ENCODE measurements at regions not wholly inside any gene's neighbourhood (a gene's known extent, or its start where the extent isn't known, plus 50 kb on each side); places are given as distances from the start of the nearest gene placed in this dataset.
"Not testable (repeated sequence)": the region's sequence is repeated elsewhere in the genome, so short reads cannot be mapped to it uniquely, and the experiment has no call there.

DNA sequence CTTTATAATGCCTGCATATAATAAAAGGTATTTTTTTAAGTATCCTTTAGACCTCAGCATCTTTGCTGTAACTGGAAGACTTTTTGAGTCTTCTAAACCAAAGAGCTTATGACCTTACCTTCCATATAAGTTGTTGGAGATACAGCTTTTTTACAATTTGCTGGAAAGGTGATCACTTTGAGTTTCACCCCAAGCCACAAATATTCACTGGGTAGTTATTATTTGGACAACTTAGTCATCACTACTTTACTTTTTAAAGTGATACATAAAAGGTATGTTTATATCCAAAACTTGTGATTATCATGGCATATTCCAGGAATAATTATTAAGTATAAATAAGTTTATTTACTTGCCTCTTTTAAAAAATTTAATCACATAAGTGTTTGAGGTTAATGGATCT lies 246.7 kb upstream of the NRIP1 start:
- DNase-seq (ENCODE audit: low read depth in 2 of 2): no peak

DNA sequence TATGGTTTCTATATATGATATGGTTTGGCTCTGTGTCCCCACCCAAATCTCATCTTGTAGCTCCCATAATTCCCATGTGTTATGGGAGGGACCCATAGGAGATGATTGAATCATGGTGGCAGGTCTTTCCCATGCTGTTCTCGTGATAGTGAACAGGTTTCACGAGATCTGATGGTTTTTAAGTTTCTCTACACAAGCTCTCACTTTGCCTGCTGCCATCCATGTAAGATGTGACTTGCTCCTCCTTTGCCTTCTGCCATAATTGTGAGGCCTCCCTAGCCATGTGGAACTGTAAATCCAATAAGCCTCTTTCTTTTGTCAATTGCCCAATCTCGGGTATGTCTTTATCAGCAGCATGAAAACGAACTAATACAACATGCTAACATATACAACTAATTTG lies 252.2 kb upstream of the NRIP1 start:
- not testable (repeated sequence) for DNase-seq (ENCODE audit: low read depth in 2 of 2)

GRCh38 chr21:15319727-15320126 lies 254.9 kb upstream of the NRIP1 start:
- DNase-seq (ENCODE audit: low read depth in 2 of 2): no peak

DNA sequence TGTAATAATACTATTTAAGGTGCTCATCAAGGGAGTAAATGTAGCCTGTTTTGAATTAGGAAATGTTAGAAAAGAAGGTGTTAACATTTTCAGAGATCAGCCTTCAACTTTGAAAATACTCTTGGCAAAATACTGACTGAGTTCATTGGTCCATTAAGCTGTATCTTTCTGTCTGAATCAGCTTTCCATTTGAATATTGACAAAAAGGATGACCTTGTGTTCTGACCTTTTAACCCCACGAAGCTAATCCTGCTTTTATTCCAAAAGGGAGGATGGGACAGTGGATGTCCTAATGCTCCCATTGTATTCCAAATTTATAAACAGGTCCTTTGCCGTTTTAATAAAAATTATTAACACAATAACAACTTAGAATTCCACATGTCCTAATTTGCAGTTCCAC lies 259.7 kb upstream of the NRIP1 start:
- no peak for DNase-seq (ENCODE audit: low read depth in 2 of 2)

- no peak for DNase-seq (ENCODE audit: low read depth in 2 of 2)
Measured at GRCh38 chr21:15326032-15326867, 261.4 kb upstream of the NRIP1 start.

DNA sequence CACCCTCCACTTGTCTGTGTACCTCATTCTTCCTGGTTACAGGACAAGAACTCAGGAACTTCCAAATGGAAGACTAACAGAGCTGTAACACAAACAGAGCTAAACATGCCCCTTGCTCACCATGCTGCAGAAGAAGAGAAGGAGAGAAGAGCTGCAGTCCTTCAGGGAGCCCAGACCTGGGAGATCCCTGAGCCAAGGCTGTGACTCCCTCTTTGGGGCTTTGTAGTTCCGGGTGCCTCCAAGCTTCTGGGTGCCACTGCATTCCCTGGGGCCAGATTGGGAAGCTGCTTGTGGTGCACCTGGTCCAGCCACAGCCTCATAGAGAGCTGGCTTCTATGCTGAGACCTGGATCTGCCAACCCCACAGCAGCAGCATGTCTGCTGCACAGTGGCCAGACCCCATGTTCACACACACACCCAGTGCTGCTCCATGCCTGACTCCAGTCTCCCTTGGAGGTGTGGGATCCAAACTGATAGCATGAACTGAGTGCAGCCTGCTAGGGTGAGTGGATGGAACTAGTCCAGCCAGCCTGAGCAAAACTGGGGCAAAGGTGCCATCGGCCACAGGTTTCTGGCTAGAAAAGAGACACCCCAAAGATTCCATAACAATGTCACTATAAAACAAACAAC lies 263.0 kb upstream of the NRIP1 start:
- no peak for DNase-seq (ENCODE audit: low read depth in 2 of 2)

DNA sequence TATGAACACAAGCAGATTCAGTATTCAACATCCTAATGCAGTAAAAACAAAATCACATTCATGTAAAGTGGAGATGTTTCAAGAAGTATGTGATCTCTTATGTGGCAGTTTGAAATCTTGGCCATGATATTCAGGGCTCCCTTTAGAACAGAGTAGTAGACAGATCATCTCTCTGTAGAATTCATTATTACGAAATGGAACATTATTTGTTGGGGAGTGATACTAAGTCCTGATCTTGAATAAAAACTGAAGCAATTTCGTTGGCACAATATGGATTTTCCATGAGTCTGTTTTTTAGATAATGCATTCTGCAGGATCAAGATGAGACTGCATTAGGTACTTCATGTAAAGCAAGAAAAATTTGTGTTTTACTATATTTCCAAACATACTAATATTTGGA lies 264.4 kb upstream of the NRIP1 start:
- DNase-seq (ENCODE audit: low read depth in 2 of 2): no peak

DNA sequence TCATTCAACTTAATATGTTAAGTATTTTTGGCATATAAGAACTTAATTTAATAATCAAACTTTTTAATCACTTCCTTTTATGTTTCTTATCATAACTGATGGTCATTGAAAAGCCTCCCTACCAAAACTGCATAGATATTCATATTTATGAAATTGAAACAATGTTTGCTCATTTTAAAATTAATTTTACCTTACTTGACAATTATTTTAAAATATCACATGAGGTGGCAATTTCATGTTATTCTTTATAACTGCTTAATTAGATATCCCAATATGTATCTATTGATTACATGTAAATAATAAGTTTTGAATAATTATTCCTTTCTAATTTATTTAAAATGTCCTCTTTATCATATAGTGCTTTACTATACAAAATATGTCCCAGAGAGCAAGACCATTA lies 266.1 kb upstream of the NRIP1 start:
- no peak for DNase-seq (ENCODE audit: low read depth in 2 of 2)

DNA sequence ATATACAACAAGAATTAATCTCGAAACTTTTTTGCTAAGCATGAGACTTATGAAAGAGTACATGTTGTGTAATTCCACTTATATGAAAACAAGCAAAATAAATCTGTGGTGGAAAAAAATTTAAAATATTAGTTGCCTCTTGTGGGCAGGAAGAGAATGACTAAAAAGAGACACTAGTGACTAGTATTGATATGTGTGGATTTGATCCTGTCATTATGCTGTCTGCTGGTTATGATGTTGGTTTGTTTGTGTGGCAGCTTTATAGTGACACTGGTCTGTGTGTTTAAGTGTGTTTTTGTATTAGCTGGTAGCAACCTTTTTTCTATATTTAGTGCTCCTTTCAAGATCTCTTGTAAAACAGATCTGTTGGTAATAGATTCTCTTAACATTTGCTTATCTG lies 267.8 kb upstream of the NRIP1 start:
- no peak for DNase-seq (ENCODE audit: low read depth in 2 of 2)

GRCh38 chr21:15333136-15333710 lies 268.4 kb upstream of the NRIP1 start:
- no peak for DNase-seq (ENCODE audit: low read depth in 2 of 2)

DNA sequence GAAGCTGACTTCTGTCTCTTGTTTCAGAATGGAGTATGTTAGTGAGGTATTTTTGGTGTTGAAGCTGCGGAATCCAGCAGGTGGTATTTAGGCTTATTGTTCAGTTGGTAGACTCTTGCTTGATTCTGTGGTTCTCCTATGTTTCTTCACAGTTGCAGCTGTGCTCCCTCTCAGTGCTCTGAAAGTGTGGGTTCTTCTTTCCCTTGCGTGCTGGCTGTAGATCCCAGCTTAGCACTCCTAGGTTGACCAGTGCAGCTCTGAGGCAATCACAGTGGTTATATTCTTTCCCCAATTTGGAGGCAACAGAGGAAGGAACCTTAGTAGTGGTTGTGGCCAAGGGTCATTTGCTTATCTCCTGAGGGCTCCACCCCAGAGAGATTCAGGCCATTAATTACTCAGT lies 269.2 kb upstream of the NRIP1 start:
- no peak for DNase-seq (ENCODE audit: low read depth in 2 of 2)

DNA sequence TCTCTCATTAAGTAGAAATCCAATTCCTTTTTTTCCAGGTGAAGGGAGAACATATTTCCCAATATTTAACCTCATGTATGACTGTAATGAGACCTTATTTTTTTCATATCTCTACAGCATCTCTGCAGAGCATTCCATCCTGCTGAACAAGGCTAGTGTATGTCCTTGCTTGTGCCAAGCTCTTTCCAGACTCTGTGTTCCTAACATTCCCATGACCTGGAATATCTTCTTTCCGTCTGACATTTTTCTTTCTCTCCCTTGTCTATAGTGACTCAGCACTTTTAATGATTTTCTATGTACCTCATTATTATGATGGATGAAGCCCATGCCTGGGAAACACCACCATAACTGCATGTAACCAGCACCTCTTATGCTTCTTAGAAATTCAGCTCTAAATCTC lies 278.3 kb upstream of the NRIP1 start:
- DNase-seq (ENCODE audit: low read depth in 2 of 2): no peak

DNA sequence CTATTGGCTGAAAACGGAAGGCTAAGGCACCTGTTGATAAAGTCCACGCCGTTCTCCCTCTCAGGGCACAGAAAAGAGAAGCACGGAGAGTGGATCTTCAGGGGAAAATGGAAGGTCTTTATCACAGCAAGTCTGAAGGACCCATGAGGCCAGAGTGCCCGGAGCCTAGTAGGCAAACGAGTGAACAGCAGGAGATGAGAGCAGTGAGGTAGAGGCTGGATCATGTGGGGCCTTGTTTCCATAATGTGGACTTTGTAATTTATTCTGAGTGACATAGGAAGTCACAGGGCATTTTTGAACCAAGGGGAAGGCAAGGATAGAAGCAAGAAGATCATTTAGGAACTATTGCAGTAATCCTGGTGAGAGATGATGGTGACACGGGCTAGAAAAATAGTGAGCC lies 287.2 kb upstream of the NRIP1 start:
- DNase-seq (ENCODE audit: low read depth in 2 of 2): no peak

- DNase-seq (ENCODE audit: low read depth in 2 of 2): no peak
Measured at GRCh38 chr21:15353546-15353945, 288.7 kb upstream of the NRIP1 start.

DNA sequence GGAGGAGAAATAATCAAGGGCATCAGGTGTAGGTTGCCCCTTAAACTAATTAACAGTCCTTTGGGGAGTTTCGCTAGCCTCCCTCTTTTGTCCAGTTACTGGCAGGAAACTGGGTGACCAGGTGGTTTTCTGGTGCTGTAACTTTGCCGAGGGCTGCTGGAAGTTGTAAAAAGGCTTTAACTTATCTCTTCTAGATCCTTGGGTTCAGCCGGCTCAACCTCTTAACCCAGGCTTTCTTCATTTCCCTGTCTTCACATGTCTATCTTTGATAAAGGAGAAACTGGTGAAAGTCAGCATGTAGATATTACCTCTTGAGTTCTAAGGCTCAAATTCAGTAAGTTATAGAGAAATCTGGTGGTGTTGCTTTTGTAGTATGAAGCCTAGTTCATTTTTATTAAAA lies 289.7 kb upstream of the NRIP1 start:
- DNase-seq (ENCODE audit: low read depth in 2 of 2): no peak

- no peak for DNase-seq (ENCODE audit: low read depth in 2 of 2)
Measured at GRCh38 chr21:15355066-15355465, 290.3 kb upstream of the NRIP1 start.

- no peak for DNase-seq (ENCODE audit: low read depth in 2 of 2)
Measured at GRCh38 chr21:15359251-15359650, 294.5 kb upstream of the NRIP1 start.

GRCh38 chr21:15362458-15362857 lies 297.7 kb upstream of the NRIP1 start:
- DNase-seq (ENCODE audit: low read depth in 2 of 2): no peak

- DNase-seq (ENCODE audit: low read depth in 2 of 2): no peak
Measured at GRCh38 chr21:15363921-15364320, 299.1 kb upstream of the NRIP1 start.

DNA sequence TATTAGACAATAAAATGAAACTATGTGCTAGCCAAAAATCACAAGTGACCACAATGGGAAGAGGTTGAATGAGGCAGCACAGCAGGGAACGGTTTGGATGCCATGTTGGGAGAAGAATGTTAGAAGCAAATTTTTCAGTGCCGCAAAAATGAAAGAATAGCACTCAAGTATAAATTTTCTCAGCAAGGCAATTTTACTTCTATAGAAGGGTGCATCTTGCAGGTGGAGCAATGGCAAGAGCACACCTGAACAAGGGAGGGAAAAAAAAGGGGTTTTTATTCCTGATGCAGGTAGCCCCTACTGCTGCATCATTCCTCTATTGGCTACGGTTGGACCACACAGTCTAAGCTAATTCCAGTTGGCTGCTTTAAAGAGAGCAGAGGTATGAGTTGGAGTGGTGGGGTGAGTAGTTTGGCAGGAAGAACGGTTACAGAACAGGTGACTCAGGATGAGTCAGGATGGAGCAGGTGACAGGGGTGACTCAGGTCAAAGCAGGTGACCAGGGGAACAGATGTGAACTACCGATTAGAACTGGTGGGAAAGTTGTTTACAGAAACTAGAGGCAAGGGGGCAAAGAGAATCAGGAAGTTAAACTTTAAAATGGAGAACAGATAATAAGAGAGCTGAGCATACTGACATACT lies 301.1 kb upstream of the NRIP1 start:
- no peak for DNase-seq (ENCODE audit: low read depth in 2 of 2)

DNA sequence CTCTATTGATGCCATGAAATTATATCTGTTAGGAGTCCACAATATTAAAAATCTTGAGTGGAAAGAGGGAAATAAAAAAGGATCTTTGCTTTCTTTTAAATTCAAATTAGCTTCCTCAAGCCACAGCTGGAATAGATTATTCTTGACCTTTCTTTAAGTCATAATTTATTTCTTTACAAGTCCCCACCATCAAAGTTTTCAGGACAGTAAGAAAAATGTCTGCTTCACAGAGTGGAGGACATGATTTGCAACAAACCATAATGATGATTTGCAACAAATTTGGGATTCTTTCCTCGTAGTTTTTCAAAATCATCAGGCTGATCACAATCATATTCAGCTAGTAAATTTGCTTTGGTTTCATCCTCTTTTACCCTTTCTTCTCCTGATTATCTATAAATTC lies 301.8 kb upstream of the NRIP1 start:
- no peak for DNase-seq (ENCODE audit: low read depth in 2 of 2)

DNA sequence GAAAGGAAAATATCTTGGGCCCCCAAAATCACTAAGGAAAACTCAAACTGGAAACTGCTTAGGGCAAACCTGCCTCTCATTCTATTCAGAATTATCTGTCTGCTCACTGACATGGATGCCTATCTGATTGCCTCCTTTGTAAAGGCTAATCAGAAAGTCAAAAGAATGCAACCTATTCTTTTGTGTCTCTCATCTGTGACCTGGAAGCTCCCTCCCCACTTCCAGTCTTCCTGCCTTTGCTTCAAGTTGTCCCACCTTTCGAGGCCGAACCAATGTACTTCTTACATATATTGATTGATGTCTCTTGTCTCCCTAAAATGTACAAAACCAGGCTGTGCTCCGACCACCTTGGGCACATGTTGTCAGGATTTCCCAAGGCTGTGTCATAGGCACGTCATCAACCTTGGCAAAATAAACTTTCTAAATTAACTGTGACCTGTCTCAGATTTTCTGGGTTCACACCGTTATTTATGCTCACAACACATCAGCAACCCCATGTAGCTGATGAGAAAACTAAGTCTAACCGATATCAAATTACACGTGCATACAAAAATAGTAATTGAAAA lies 302.3 kb upstream of the NRIP1 start:
- no peak for DNase-seq (ENCODE audit: low read depth in 2 of 2)

All from stimulated activated CD8-positive, alpha-beta memory T cell treated with anti-CD3 and anti-CD28 coated beads, Interleukin-15, amount 100 ng/mL, for 48 hours (primary cell).